ENCODE measurements at regions not wholly inside any gene's neighbourhood (a gene's known extent, or its start where the extent isn't known, plus 50 kb on each side); places are given as distances from the start of the nearest gene placed in this dataset.

GRCh38 chr16:87234601-87235000 lies 82.6 kb downstream of the C16orf95 start:
- no peak for DNase-seq (ENCODE audit: low spot score)

- peak; percentile 22 for DNase-seq (ENCODE audit: low spot score)
Observed at GRCh38 chr16:87235810-87236515, 81.2 kb downstream of the C16orf95 start.

- DNase-seq (ENCODE audit: low spot score): no peak
Observed at GRCh38 chr16:87236516-87237115, 80.6 kb downstream of the C16orf95 start.

DNA sequence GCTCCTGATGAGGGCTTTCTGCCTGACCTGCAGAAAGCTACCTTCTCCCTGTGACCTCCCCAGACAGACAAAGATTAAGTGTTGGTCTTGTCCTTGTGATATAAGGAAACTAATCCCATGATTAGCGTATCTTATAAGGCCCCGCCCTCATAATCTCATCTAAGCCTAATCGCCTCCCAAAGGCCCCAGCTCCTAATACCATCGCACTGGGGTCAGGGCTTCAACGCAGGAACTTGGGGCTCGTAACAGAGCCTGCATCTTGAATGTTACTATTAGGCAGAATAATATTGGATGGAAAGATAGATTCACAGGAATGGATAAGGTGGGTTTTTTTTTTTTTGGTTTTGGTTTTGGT lies 78.9 kb downstream of the C16orf95 start:
- no peak for DNase-seq (ENCODE audit: low spot score)

- no peak for DNase-seq (ENCODE audit: low spot score)
Observed at GRCh38 chr16:87239545-87239944, 77.6 kb downstream of the C16orf95 start.

- DNase-seq (ENCODE audit: low spot score): no peak
Observed at GRCh38 chr16:87240211-87241136, 76.7 kb downstream of the C16orf95 start.

DNA sequence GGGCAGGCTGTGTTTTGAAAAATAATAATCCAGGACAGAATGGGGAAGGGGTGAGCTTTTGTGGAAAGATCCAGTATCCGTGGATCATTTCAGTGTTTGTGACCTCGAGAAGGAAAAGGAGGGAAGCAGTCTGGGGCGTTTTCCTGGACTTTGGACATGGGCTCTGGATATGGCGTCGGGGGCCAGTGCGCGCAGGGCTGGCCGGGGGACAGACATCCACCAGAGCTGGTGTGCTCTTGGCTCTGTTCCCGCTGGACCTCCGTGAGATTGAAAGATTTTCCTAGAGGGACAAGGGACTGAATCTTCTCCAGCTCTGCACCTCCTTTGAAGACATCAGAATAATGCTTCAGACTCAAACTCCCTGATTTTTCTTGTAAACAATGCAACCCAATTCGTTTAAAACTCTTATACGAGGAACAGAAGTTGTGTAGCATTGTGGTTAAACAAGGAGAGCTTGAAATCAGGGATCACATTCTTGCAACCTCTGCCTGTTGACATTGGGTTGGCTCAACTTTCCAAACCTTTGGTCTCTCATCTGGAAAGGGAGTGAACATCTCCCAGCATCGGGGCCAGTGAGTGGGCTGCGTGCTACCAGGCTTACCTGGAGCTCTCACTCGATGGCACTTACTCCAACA lies 75.9 kb downstream of the C16orf95 start:
- no peak for DNase-seq (ENCODE audit: low spot score)

DNA sequence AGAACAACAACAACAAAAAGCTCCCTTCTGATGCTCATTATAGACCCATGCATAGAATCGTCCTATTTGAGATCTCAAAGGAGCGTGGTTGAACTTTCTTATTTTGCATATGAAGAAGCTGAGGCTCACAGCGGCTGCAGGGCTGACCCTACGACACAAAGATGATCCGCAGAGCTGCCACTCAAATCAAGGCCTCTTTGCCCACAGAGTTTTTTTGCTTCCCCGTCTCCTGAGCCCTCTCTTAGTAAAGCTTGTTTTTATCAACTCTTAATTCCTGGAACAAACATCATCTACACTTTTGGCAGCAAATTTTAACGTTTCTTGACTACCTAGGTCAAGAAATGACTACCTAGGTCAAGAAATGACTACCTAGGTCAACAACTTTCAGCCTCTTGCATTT lies 73.7 kb downstream of the C16orf95 start:
- no peak for DNase-seq (ENCODE audit: low spot score)

DNA sequence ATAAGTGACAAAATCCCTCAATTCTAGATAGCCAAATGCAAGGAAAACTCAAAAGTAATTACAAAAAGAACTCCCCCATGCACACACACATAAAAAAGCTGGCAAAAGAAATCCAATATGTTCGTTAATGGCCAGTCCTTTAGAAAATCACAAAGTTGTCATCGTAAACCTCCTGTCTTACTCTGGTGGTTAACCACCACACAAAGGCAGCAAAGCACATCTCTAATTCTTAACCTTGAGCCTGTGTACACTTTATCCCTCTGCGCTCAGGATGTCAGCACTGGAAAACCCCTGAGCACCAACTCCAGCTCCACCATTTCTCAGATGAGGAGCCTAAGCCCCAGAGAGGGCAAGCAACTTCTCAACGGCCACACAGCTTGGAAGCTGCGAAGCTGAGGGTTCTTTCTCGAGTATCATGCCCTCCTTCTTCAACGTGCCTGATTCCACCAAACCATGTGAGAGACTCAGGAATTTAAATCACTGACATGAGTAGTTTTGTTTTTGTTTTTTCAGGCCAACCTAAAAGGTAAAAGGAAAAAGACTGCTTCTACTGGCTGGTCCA lies 72.5 kb downstream of the C16orf95 start:
- DNase-seq (ENCODE audit: low spot score): no peak

GRCh38 chr16:87245511-87245910 lies 71.7 kb downstream of the C16orf95 start:
- DNase-seq (ENCODE audit: low spot score): no peak

GRCh38 chr16:87246269-87247065 lies 70.7 kb downstream of the C16orf95 start:
- no peak for DNase-seq (ENCODE audit: low spot score)

- DNase-seq (ENCODE audit: low spot score): no peak
Observed at GRCh38 chr16:87248714-87249113, 68.5 kb downstream of the C16orf95 start.

- DNase-seq (ENCODE audit: low spot score): no peak
Observed at GRCh38 chr16:87249425-87249824, 67.8 kb downstream of the C16orf95 start.

- DNase-seq (ENCODE audit: low spot score): no peak
Observed at GRCh38 chr16:87250431-87250960, 66.7 kb downstream of the C16orf95 start.

DNA sequence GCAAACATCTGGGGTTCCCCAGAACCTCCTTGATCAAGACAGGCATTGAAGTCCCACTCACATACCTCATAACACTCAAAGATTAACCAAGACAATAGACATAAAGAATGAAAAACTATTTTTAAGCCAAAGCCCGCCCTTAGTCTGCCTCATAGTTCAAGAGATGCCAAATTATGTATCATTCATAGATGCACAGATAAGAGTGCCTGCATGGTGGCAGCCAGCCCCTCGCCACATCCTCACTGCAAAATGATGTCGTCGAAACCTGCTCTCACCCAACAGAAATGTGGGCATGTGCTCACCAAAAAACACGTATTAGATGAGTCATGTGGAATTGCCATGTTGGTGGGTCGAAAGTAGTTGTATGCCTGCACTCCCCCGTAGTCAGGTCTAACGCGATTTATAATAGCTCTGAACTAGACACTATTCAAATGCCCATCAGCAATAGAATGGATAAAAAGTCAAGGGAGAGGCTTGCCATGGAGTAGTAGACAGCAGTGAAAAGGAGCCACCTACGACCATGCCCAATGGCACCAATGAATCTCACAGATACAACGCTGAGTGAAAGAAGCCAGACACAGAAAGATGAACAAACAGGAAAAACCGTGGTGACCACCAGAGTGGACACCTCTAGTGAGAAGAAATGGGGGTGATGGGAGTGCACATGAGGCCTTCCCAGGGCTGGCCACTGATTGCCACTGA lies 64.8 kb downstream of the C16orf95 start:
- DNase-seq (ENCODE audit: low spot score): no peak
